ENCODE measurements at regions not wholly inside any gene's neighbourhood (a gene's known extent, or its start where the extent isn't known, plus 50 kb on each side); places are given as distances from the start of the nearest gene placed in this dataset.

DNA sequence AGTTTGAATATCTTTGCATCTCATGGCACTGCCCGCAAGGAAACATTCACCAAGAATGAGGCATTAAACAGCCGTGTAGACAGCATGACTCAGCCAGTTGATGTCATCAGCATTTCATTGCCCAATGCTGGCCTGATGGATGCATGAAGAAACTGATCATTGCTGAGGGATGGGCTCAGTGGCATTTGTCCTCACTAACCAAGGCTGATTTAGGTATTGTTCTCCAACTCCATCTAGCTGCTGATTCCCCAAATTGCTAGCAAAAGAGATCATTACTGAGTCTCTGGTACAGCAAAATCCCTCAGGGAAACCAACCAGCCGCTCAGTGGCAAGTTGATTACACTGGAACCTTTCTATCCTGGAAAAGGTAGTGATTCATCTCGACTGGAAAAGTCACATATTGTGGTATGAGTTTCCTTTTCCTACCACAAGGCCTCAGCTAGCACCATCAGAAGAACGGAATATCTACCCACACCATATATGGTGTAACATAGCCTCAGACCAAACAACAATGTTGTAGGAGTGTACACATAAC lies 186.5 kb upstream of the GAP43 start:
- intact Hi-C loops (cut with micrococcal nuclease), result loop anchor here (1.0 to 10.0 kb wide), 3 partner anchors 220 to 348 kb away; no protein-coding TSS in a partner anchor
- Histone ChIP-seq H3K4me3 (ENCODE audit: insufficient read depth, low read depth, low read length) (no peak overlapping the region), H3K56ac (ENCODE audit: extremely low read depth, insufficient read depth, low read length) (no peak overlapping the region), H4K8ac (ENCODE audit: low read depth in 2 of 2, low read length in 2 of 2) (no peak overlapping the region; a peak in 1 of 4 replicates), H3K79me1 (ENCODE audit: low read depth in 1 of 2, low read length in 2 of 2) (no peaks in the 10 kb centered on the region), H2AK9ac (replicated peaks; ENCODE audit: low read depth, low read length, poor library complexity) (no peak overlapping the region), H2BK20ac (ENCODE audit: low read depth, low read length) (peak overlapping the region; percentile 75; the same call in 1 of the 2 replicates), H4K5ac (ENCODE audit: low read depth, low read length) (no peak overlapping the region), H3K4ac (ENCODE audit: low read depth, low read length) (0 out of 2 replicates have a peak overlapping the region, but pooled peaks have one; percentile 6), H3K23ac (ENCODE audit: low read depth, low read length) (no peak overlapping the region), H3K9me1 (ENCODE audit: insufficient read depth, low read length) (0 out of 2 replicates have a peak, but pooled peaks cover 4% of the 10 kb centered on the region), H2BK120ac (ENCODE audit: low read depth, low read length) (peak overlapping the region; percentile 17), H2AFZ (replicated peaks; ENCODE audit: low read length, poor library complexity) (peak overlapping the region; percentile 2), H3K4me1 (ENCODE audit: control insufficient read depth, insufficient read depth, low read length) (peaks cover 3% of the 10 kb centered on the region; the same call in 1 of the 2 replicates), H3K27me3 (ENCODE audit: control insufficient read depth, insufficient read depth, low read length) (no peaks in the 10 kb centered on the region), H2BK15ac (ENCODE audit: low read depth, low read length) (no peak overlapping the region; the same call in 2 of the 3 replicates), H3K4me2 (ENCODE audit: low read depth, low read length) (no peak overlapping the region), H3K14ac (replicated peaks; ENCODE audit: low read depth, low read length) (no peak overlapping the region), H4K20me1 (ENCODE audit: insufficient read depth, low read length) (no peaks in the 10 kb centered on the region), H2BK5ac (ENCODE audit: low read depth, low read length, poor library complexity, severe bottlenecking) (peak overlapping the region; percentile 73), H3K18ac (ENCODE audit: low read depth, low read length) (no peak overlapping the region; the same call in 1 of the 2 replicates), H2AK5ac (ENCODE audit: low read depth, low read length) (no peak overlapping the region), H3K9me3 (ENCODE audit: control insufficient read depth, insufficient read depth, low read length) (no peaks in the 10 kb centered on the region), H3K9ac (ENCODE audit: low read depth, low read length) (no peak overlapping the region), H3K27ac (ENCODE audit: insufficient read depth, low read length) (no peak overlapping the region), H4K91ac (ENCODE audit: insufficient read depth, low read depth, low read length) (no peak overlapping the region), H3K36me3 (ENCODE audit: control insufficient read depth, insufficient read depth, low read length) (no peaks in the 10 kb centered on the region)
- no CpG with 5 or more reads among the region's 5 CpGs for WGBS, 2 experiments (ENCODE audit: extremely low coverage in 2 of 2, insufficient read length in 1 of 2)
- in situ Hi-C loops (cut with MboI; ENCODE audit: low sequenced_read_pairs), result no loop called here
- dilution Hi-C loops (cut with HindIII; ENCODE audit: low sequenced_read_pairs, unreplicated experiment), result no loop called here
- DNase-seq, result peak; percentile 93
- ATAC-seq (ENCODE audit: low read depth), result peak; percentile 92
- ChIA-PET POLR2A (ENCODE audit: unreplicated experiment) (no interaction called here), CTCF (interaction anchor here (0.6 kb wide), 1 partner anchor 52 kb away, joined by 4 read pairs; no protein-coding TSS in a partner anchor)
- no TSS peak for BruUV-seq (replicated peaks)
- peak; percentile 26; the same call in 1 of the 2 replicates for TF ChIP-seq MAFK (IDR thresholded peaks at IDR 0.05; ENCODE audit: low read depth, low read length)
- TF ChIP-seq BHLHE40 (IDR thresholded peaks at IDR 0.05; ENCODE audit: low read depth, low read length), result 0 out of 2 replicates have a peak, but pooled peaks have one; percentile 5
- TF ChIP-seq CEBPB (IDR thresholded peaks at IDR 0.05; ENCODE audit: low read depth, low read length), result peak; percentile 99
- peak; percentile 58 for TF ChIP-seq RAD21 (IDR thresholded peaks at IDR 0.05; ENCODE audit: low read length)
- TF ChIP-seq FOS (IDR thresholded peaks at IDR 0.05; ENCODE audit: low read depth, low read length), result peak; percentile 93
- TF ChIP-seq SMC3 (IDR thresholded peaks at IDR 0.05; ENCODE audit: low read depth, low read length), result peak; percentile 48
- TF ChIP-seq, protein P1, sequence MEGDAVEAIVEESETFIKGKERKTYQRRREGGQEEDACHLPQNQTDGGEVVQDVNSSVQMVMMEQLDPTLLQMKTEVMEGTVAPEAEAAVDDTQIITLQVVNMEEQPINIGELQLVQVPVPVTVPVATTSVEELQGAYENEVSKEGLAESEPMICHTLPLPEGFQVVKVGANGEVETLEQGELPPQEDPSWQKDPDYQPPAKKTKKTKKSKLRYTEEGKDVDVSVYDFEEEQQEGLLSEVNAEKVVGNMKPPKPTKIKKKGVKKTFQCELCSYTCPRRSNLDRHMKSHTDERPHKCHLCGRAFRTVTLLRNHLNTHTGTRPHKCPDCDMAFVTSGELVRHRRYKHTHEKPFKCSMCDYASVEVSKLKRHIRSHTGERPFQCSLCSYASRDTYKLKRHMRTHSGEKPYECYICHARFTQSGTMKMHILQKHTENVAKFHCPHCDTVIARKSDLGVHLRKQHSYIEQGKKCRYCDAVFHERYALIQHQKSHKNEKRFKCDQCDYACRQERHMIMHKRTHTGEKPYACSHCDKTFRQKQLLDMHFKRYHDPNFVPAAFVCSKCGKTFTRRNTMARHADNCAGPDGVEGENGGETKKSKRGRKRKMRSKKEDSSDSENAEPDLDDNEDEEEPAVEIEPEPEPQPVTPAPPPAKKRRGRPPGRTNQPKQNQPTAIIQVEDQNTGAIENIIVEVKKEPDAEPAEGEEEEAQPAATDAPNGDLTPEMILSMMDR (conservative IDR thresholded peaks at IDR 0.05; ENCODE audit: low read depth, low read length), result peak; percentile 48
- peak; percentile 76 for TF ChIP-seq NFE2L2 (IDR thresholded peaks at IDR 0.05; ENCODE audit: low read depth, low read length)
- TF ChIP-seq, protein P2, sequence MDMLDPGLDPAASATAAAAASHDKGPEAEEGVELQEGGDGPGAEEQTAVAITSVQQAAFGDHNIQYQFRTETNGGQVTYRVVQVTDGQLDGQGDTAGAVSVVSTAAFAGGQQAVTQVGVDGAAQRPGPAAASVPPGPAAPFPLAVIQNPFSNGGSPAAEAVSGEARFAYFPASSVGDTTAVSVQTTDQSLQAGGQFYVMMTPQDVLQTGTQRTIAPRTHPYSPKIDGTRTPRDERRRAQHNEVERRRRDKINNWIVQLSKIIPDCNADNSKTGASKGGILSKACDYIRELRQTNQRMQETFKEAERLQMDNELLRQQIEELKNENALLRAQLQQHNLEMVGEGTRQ (IDR thresholded peaks at IDR 0.05; ENCODE audit: low read depth, low read length), result no peak; the same call in 1 of the 2 replicates
- TF ChIP-seq POLR2A (IDR thresholded peaks at IDR 0.05; ENCODE audit: low read depth, low read length), result no peak
